Right forelimb (tissue), 1 donor: ENCODE measurements at regions not wholly inside any gene's neighbourhood (a gene's known extent, or its start where the extent isn't known, plus 50 kb on each side); places are given as distances from the start of the nearest gene placed in this dataset.
A peak's percentile ranks its signal among the peaks of the same experiment; 100 is the strongest.
"Not testable (repeated sequence)": the region's sequence is repeated elsewhere in the genome, so short reads cannot be mapped to it uniquely, and the experiment has no call there.

ENCODE experiments used
- DNase-seq: peaks from one replicate; pipeline ENCODE4 v3.0.0-alpha.2; 2018

DNA sequence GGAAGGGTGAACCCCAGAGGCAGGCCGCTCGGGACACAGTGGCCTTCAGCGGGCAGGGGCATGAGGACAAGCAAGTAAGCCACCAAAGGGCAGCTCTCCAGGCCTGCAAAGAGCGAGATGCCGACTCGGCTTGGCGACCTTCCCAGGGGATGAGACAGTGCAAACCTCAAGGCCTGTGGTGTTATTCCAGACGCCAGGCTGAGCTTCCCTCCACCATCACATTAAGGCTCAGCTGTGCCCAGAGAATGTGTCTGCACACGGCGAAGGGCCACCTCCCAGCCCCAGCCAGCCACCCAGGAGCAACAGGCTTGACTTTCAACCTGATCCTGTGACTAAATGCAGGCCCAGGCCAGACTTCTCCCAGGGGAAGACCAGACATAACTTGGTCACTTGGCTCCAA is 251.4 kb downstream of the SOX9 start:
- DNase-seq, result no peak

DNA sequence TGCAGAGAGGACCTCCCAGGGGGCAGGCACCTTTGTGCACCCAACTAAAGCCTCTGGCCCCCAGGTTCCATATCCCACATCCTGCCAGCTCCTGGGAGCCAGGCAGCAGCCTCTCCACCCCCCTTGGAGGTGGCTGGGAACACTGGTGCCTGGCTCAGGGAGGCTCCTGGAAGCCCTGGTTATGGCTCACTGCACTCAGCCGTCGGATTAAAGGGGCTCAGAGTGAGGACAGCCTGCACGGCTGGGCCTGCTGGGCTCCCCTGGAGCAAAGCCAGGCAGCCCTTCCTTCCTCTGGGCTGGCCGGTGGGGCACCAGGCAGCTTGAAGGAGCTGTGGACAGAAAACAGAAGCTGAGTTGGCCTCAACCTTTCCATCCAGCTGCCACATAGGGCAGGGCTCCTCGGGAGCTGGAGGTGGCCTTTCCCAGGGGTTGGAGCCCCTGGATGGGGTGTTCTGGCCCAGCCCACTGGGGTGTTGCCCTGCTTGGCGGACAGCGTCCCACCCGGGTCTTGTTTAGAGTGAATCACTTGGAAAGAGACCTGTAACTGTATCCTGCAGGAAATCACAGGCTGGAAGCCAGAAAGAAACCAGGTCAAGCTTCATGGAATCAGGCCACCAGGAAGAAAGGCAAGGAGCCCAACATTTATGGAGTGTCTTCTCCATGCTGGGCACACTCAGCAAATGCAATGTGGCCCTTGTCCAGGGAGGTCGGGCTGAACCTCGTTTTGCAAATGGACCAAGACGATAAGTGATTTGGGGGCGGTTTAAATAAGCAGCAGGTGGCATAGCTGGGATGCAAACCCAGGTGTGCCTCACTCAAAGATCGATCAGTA is 253.3 kb downstream of the SOX9 start:
- DNase-seq, result no peak

DNA sequence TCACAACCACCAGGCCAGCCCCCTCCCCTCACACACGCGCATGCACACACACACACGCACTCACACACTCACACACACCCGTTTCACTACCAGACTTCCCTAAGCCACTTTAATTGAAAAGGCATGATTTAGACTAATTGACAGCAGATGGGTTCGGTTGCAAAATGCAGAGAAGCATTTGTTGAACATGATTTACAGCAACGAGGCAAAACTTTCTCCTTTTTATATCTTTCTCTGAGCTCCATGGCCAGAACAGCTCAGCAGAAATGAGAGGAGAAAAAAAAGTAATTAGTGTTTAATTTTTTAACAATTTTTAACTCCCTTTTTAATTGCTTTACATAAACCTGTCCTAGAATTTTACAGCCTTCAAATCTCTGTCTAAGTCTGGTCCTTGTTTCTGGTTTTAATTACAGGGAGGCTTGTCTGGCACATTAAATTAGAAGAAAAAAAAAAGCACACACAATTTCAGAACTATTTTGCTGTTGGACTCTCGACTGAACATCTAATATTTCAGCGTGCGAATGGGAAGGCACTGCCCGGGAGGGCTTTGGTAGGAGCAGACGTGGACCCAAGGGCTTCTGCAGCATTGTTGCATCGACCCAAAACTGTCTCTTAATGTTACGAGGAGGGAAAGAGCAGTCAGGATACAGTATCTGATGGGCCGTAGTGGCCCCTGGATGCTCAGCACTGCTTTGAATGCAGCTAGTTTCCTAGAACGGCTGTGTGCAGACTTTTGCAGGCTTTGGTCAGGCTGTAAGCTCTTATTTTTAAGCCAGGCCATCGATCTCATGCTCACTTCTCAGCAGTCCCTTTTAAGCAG is 255.9 kb downstream of the SOX9 start:
- no peak for DNase-seq

DNA sequence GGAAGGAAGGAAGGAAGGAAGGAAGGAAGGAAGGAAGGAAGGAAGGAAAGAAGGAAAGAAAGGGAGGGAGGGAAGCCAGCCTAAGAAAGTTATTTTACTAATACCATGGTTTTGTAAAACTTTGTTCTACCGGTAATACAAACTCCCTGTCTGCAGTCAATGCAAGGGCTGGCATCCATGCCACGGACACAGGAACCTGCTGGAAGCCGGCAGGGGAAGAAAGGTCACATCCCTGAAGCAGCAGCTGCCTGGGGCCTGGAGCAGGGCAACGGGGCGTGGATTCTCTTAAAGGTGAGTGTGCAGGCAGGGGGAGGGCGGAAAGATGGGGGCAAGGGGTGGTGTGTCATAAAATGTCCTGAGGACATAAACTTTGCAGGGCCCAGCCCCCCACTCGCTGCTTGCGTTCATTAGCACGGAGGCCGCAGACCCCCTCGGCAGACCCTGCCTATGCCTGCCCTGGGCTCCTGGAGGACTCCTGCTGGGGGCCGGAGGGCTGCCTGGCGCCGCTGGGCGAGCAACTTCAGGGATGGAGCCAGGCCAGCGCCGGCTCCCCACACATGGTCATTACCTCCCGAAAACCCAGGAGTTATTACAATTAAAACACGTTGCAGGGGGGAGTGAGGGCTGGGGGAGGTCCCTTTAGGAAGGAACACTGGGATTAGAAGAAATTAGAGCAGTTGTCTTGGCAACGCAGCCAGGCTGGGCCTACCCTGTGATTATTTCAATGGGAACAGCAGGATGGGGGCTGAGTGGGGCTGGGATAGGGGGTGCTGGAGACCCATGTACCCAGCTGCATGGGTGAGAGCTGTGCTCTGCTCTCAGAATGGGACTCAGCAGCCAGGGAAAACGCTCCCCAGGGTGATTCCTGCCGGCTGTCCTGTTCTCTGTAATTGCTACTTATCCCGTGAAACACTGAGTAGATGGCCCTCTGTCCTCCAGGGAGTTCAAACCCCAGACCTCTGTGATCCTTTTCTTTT is 257.9 kb downstream of the SOX9 start:
- DNase-seq, result no peak

DNA sequence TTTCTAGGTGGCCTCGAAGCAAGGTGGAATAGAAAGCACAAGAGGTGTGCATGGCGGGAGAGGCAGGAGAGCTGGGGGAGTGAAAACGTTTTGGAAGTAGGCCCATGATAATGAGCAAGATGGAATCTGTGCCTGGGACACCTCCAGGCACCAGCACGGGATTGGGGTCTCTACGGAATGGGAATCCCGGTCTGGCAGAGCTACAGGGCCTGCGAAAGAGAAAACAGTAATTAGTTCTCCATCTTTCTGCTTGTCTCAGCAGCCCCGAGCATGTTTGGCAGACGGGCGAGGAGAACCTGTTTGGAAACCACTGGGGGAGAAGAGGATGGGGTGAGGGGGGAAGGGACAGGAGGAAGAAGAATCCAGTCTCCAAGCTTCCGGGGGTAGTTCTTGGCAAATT is 258.7 kb downstream of the SOX9 start:
- DNase-seq, result no peak

DNA sequence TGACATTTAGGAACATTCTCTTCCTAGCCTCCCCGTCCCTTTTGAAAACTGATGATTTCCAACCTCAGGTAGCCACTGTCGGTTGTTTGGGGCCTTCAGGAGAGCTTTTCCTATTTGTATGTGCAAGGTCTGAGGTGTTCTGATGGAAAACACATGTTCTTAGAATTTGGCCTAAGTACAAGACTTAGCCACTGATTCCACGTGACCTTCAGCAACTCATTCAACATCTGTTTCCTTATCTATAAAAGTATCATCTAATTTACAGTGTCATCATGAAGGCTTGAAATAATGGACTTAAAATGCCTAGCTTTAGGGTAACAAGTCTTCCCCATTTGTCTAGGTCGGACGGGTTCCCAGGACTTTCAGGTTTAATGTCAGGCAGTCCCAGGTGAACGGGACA is 259.3 kb downstream of the SOX9 start:
- DNase-seq, result no peak

DNA sequence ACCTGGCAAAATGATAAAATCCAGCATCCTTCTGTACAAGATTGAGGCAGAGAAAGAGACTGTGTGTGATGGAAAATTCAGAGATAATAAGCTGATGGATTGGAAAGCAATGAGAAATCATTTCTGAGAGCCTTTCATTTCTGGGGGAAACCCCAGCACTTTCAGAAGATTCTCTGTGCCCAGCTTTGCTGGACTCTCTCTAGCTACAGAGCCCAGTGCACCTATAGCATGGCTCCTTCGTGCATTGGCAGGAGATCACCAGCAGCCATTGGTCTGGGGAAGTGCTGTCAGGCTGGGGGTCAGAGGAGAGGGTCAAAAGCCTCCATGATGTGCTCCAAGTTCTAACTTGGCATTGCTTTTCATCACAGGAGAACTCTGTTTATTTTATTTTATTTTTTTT is 259.9 kb downstream of the SOX9 start:
- no peak for DNase-seq

DNA sequence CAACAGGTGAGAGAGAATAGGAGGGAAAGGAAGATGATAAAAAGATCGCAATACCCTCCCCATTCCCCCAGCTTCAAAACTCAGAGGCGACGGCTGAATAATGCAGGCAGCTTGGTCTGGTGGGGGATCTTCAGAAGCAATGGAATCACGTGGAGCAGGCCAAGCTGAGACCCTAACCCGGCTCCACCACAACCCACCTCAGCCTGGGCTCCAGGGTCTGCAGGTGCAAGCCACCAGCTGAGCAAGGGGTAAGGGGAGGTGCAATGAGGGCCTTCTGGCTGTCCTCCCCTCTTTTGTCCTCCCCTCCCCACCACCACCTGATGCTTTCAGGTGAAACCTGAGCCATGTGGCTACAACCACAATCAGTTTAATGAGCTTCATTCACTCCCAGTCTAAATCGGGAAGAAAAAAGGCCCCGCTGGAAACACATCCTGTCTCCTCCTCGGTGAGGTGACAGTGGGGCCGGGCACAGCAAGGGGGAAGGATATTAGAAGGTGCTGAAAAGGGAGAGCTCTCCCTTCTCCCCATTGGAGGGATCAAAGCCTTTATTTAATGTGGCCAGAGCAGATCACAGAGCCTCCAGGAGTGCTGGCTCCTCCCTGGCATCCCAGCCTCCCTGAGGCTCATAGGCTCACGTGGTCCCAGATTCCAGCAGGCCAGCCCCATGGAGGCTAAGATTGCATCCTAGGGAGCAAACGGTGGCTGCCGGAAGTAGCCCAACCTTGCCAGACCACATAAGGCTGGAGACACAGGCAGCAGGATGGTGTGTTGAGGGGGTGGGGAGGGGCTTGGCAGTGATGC is 261.0 kb downstream of the SOX9 start:
- no peak for DNase-seq

DNA sequence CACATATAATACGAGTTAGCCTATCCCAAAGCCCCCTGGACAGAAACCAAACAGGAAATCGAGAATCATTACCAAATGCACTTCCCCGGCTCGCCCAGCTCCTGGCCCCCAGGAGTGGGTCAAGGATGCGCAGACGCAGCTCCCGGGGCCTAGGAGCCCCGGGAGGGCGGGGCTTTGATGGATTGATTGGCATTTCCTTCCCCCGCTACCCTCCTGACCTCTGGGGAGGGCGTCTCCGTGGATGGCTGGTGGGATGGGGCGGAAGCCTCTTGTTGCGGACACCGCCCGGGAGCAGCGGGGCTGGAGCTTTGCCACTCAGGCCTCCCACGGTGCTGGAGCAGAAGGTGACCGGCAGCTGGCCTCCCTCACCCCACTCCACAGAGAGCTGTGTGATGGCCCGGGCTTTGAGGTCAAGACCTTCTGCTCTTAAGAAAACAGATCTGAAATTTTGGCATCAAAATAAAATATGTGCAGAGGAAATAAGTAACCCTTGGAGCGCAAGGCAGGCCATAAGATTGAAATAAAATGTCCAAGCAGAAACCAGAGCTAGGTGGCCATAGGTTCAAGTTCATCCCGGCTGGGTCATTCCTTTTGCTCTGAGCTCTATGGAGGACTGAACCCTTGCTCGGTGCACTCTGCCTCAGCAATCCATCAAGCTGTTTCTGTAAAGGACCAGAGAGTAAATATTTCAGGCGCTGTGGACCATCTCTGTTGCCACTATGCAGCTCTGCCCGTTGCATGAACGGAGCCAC is 262.3 kb downstream of the SOX9 start:
- peak; percentile 53 for DNase-seq

DNA sequence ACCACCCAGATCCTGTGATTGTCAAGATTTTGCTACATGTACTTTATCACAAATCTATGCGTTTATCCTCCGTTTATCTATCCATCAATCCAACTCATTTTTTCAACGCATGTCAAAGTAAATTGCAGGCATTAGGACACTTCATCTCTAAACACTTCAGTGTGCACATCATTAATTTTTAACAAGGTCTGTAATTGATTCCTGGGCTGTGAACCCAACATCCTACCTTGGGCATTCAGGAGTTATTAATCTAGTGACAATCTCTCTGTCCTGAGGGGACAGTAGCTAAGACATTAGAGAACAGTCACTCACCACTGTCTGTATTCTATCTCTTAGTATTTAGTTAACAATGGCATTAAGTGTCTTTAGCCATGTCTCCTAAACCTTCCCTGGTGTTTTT is 264.7 kb downstream of the SOX9 start:
- DNase-seq, result no peak

DNA sequence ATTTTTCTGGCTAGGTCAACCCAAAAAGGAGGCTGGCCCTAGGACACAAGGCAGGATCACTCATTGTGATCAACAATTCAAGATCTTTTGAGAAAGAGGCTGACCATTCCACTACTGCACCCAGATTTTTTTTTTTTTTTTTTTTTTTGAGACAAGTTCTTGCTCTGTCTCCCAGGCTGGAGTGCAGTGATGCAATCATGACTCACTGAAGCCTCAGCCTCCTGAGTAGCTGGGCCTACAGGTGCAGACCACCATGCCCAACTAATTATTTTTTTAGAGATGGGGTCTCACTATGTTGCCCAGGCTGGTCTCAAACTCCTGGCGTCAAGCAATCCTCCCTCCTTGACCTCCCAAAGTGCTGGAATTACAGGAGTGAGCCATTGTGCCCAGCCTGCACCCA is 265.4 kb downstream of the SOX9 start:
- DNase-seq, result not testable (repeated sequence)

DNA sequence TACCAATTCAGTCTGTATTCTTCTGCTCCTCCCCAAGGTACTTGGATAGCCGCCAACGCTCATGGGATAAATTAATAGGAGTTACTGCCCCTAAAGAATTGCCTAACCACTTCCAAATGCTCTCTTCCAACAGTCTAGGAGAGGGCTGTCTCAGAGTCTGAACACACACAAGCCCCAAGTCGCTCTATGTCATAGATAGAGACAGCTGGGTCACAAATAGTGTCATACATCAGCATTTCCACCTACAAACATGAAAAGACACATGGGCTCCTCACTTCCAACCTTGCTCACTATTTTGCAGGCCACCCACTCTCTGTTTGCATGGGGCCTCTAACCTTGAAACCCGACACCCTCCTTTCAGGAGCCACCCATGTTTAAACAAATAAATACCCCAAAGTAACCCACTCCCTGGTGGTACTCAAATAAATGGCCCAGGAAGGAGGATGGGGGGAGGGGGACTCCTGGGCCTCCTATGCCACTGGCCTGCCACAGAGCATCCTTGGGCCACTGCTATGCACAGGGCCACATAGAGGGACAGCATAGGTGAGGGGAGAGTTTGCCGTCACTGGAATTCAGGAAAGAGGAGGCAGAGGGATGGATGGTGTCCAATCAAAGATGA is 265.9 kb downstream of the SOX9 start:
- no peak for DNase-seq

DNA sequence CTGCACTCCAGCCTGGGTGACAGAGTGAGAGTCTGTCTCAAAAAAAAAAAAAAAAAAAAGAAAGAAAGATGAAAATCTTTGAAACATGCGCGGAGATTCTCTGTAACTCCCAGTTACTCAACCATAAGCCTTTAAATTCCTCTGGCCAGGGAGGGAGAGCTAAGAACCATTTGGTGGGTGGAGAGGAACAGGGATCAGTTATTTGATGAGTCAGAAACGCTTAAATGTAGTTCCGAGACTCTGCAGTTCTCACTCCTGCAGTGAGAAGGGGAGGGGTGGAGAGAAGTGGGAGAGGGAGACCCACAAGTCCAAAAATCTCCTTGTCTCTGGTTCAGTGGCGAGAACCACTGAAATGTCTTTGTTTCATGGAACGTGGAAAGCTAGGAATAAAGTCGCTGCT is 266.7 kb downstream of the SOX9 start:
- no peak for DNase-seq

DNA sequence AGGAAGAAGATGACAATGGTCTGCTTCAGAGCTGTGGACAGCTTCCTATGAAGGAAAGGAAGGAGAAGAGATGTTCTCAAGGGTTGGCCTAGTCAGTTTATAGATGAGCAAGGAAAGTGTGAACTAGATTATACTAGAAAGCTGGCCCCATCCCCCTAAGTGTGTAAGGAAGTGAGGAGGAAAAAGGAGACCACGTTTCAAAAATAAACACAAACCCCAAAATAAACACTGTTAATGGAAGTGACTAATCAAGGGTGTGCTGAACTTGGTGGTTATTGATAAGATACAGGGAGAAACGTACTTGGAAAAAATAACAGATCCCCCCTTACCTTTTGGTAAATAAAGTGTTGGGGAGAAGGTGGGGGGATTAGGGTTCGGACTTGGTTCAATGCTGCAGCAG is 267.1 kb downstream of the SOX9 start:
- DNase-seq, result no peak

DNA sequence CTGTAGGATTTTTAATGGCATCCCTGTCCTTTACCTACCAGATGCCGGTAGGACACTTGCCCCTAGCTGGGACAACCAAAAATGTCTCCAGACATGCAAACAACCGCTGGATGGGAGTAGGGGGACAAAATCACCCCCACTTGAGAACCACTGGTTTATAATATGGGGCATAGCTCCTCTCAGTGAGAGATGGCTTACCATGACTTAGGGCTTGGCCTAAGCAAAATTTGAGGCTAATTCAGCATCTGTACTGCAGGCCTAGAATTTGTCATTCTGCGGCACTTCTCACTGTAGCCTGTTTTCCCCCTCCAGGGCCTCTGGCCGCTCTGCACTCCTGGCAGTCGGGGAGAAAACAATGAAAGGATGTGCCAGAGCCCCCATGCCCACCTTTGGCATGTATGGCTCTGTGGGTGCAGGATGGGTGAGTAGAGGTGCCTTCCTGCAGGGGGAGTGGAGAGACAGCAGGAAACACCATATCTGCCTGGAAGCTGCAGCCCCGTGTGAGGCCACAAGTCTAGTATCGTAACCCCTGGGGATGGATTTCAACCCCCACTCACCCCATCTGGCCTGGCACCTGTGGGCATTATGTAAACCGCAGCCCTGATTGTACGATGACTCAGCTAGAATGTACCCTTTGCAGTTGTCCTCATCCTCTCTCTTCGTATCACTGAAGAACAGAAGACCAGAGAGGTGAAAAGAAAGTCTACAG is 268.1 kb downstream of the SOX9 start:
- no peak for DNase-seq

DNA sequence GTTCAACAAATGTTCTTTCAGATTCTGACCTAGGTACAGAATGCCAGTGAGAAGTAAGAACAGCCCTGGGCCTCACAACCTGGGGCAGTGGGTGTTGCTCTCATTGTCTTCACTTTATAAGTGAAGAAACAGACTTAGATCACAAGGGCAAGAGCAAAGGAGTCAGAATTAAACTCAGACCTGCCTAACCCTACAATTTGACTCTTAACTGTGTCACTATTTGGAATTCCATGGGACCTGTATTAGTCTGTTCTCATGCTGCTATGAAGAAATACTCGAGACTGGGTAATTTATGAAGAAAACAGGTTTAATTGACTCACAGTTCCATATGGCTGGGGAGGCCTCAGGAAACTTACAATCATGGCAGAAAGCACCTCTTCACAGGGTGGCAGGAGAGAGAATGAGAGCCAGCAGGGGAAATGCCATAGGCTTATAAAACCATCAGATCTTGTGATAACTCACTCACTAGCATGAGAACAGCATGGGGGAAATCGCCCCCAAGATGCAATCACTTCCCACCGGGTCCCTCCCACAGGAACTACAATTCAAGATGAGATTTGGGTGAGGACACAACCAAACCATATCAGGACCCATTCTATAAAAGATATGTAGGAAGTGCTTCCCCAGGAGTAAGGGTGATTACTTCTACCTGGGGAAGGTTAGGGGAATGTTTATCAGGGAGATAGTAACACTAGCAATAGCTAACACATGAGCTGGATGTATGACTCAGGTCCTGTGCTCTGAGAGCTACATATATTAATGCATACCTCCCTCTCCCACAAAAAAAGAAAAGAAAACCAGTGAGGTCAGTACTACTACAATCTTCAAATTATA is 270.1 kb downstream of the SOX9 start:
- DNase-seq, result no peak

DNA sequence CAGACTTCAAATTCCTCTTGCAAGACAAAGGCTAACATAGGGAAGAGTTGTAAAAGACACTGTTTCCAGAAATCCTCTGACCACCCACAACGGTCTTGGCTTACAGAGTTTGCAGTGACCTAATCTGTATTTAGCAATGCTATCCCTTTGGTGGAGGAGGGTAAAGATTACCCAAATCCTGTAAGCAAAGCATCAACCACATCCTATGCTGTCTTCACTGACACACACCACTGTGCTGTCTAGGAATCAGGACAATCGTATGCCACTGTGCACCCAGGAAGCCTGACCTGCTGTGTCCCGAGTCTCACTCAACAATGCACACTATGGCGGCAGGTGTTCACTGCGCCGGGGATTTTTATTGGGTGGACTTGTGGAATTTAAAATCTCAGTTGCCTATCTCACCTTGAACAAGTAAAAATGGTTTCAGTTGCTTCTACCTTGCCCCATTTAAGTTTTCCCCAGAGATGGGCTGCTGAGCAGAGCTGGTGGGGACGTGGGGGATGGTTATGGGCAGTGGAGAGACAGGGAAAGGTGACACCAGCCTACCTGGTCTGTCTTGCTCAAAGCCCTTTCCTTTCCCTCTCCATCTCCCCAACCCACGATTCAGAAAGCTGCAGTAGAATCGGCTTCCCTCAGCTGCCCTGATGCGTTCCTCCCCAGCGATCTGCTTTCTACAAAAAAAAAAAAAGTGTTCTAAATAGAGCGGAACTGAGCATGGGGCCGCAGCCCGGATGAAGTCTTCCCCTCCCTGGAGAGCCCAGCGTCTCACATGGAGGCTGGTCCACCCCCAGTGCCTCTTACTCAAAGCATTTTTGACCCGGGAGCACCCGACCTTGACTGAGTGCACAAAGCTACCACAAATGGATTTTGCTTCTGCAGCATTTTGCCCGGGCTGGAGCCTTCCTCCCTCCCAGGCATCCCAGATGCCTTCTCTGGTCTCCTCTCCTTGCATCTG is 271.5 kb downstream of the SOX9 start:
- DNase-seq, result no peak

DNA sequence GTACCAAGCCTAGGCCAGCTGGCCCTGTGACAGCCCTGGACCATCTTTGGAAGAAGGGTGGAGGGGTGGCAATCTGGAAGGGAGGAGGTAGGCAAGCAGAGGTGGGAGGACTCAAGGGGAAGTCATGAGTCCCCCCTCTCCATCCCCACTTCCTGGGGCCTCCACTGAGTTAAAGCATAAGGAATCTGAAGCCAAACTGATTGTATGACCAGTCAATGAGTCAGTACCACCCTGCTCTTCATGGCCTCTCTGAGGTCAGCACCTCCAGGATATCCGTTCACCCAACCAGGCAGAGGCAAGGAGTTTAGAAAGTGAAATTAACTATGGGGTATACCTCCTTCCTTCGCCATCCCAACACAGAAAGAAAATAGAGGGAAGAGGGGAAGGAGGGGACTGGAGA is 272.7 kb downstream of the SOX9 start:
- DNase-seq, result no peak
